ENCODE measurements at regions not wholly inside any gene's neighbourhood (a gene's known extent, or its start where the extent isn't known, plus 50 kb on each side); places are given as distances from the start of the nearest gene placed in this dataset.

DNA sequence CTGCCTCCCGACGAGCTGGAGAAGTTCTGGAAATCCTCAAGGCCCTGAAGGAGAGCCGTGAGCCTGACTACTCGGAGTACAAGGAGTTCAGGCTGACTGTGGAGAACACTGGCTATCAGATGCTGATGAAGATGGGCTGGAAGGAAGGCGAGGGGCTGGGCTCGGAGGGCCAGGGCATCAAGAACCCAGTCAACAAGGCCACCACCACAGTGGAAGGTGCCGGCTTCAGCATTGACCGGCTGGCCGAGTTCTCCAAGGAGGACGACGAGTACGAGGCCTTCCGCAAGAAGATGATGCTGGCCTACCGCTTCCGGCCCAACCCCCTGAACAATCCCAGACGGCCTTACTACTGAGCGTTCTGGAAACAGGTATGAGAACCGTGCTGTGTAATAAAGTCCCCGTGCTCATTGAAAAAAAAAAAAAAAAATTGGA lies 366.1 kb upstream of the ATXN7L3B start:
- TF ChIP-seq SUZ12 (IDR thresholded peaks at IDR 0.05; ENCODE audit: extremely low read depth, insufficient read depth, insufficient read length) (no peak), ZNF274 (IDR thresholded peaks at IDR 0.05; ENCODE audit: low read depth, low read length) (no peak), YY1 (IDR thresholded peaks at IDR 0.05; ENCODE audit: insufficient read depth, insufficient read length) (no peak)
